DND-41 (cell line): ENCODE measurements at regions not wholly inside any gene's neighbourhood (a gene's known extent, or its start where the extent isn't known, plus 50 kb on each side); places are given as distances from the start of the nearest gene placed in this dataset.

ENCODE experiments used
- ATAC-seq: fragments of 200-7000 bp; cut with Tn5 transposase; 3 replicates; pipeline ENCODE4 v1.9.1; 2021; ENCODE audit warnings: low read depth; ENCODE audit not compliant: insufficient read depth
- DNase-seq: peaks from one replicate; pipeline ENCODE4 v3.0.0-alpha.2; 2020
- H2AFZ ChIP-seq: 2 replicates; pipeline ENCODE4 v1.6.0; 2012; ENCODE audit warnings: low read depth, low read length
- H3K27ac ChIP-seq: 2 replicates; pipeline ENCODE4 v1.5.1; 2012; ENCODE audit warnings: low read length, inconsistent platforms
- H3K27me3 ChIP-seq: fragments of 200-600 bp; sonication (generic); 2 replicates; pipeline ENCODE4 v1.6.0; 2012; ENCODE audit warnings: low read length, mild to moderate bottlenecking, inconsistent platforms; ENCODE audit not compliant: insufficient read depth, poor library complexity
- H3K36me3 ChIP-seq: 2 replicates; pipeline ENCODE4 v1.5.1; 2012; ENCODE audit warnings: low read length, inconsistent platforms; ENCODE audit not compliant: insufficient read depth
- H3K4me1 ChIP-seq: 2 replicates; pipeline ENCODE4 v1.5.1; 2012; ENCODE audit warnings: mild to moderate bottlenecking, low read length; ENCODE audit not compliant: insufficient read depth
- H3K4me2 ChIP-seq: 2 replicates; pipeline ENCODE4 v1.6.0; 2012; ENCODE audit warnings: mild to moderate bottlenecking, moderate library complexity, low read length, inconsistent platforms; ENCODE audit not compliant: insufficient read depth
- H3K4me3 ChIP-seq, 2 experiments: fragments of 200-600 bp in 1 of 2; shearing (Covaris generic) in 1 of 2; 2 replicates each; pipeline ENCODE4 v1.5.1; 2012 to 2016; ENCODE audit warnings: inconsistent platforms in 2 of 2, low read length in 2 of 2, mild to moderate bottlenecking in 2 of 2, low read depth in 1 of 2, moderate library complexity in 1 of 2
- H3K79me2 ChIP-seq: 2 replicates; pipeline ENCODE4 v1.6.0; 2012; ENCODE audit warnings: low read length, inconsistent platforms; ENCODE audit not compliant: insufficient read depth
- H3K9ac ChIP-seq: 2 replicates; pipeline ENCODE4 v1.6.0; 2012; ENCODE audit warnings: low read depth, mild to moderate bottlenecking, inconsistent platforms, low read length, moderate library complexity
- H3K9me3 ChIP-seq: 2 replicates; pipeline ENCODE4 v1.5.1; 2012; ENCODE audit warnings: low read length, moderate library complexity, mild to moderate bottlenecking, inconsistent platforms; ENCODE audit not compliant: insufficient read depth, severe bottlenecking
- H4K20me1 ChIP-seq: 2 replicates; pipeline ENCODE4 v1.6.0; 2012; ENCODE audit warnings: low read length; ENCODE audit not compliant: insufficient read depth
- EZH2 ChIP-seq: IDR thresholded peaks from 3 replicates; pipeline ENCODE4 v1.6.1; 2012; ENCODE audit warnings: borderline replicate concordance, low read depth, mild to moderate bottlenecking, moderate library complexity, low read length, inconsistent platforms; ENCODE audit not compliant: severe bottlenecking
- TF ChIP-seq, protein P1 (sequence below): IDR thresholded peaks from 2 replicates; pipeline ENCODE4 v1.5.1; 2012; ENCODE audit warnings: borderline replicate concordance, low read length, moderate library complexity, mild to moderate bottlenecking; ENCODE audit not compliant: poor library complexity, severe bottlenecking; ENCODE audit errors: extremely low read depth

DNA sequence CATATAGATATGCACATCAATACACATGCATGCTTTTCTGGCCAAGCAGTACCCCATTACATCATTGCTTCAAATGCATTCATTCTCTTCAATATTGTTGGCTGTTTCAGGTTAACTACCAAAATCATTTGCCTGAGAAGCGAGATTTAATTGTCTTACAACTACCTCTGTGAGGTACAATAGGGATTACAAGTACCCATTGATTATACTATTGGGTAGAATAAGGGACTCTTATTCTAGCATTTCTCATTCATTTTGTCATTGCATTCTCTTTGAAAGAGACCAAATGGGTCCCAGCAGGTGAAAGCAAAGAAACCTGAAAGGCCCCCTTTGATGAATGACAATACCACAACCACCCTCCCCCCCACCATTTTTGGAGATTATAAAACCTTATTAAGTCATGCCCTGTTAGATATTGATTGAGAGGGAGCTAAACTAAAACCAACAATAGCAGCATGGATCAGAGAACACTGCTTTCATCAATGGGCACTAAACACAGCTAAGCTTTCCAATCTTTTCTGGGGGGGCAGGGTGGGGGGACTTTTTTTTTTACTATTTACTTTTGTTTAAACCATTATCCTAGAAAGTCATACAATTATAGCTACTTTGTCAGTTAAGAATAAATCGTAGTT lies 375.0 kb upstream of the CCNH start:
- Histone ChIP-seq H3K4me3 (no peak overlapping the region), H3K9ac (no peak overlapping the region), H4K20me1 (no peaks in the 10 kb centered on the region), H3K4me2 (no peak overlapping the region), H3K27me3 (peaks cover 3% of the 10 kb centered on the region), H3K9me3 (no peaks in the 10 kb centered on the region), H3K79me2 (no peaks in the 10 kb centered on the region), H3K4me1 (no peaks in the 10 kb centered on the region), H3K36me3 (no peaks in the 10 kb centered on the region), H2AFZ (no peak overlapping the region), H3K27ac (no peak overlapping the region)
- DNase-seq (no peak), ATAC-seq (no peak)
- TF ChIP-seq, protein P1, sequence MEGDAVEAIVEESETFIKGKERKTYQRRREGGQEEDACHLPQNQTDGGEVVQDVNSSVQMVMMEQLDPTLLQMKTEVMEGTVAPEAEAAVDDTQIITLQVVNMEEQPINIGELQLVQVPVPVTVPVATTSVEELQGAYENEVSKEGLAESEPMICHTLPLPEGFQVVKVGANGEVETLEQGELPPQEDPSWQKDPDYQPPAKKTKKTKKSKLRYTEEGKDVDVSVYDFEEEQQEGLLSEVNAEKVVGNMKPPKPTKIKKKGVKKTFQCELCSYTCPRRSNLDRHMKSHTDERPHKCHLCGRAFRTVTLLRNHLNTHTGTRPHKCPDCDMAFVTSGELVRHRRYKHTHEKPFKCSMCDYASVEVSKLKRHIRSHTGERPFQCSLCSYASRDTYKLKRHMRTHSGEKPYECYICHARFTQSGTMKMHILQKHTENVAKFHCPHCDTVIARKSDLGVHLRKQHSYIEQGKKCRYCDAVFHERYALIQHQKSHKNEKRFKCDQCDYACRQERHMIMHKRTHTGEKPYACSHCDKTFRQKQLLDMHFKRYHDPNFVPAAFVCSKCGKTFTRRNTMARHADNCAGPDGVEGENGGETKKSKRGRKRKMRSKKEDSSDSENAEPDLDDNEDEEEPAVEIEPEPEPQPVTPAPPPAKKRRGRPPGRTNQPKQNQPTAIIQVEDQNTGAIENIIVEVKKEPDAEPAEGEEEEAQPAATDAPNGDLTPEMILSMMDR = no peak
- no peak for TF ChIP-seq EZH2

DNA sequence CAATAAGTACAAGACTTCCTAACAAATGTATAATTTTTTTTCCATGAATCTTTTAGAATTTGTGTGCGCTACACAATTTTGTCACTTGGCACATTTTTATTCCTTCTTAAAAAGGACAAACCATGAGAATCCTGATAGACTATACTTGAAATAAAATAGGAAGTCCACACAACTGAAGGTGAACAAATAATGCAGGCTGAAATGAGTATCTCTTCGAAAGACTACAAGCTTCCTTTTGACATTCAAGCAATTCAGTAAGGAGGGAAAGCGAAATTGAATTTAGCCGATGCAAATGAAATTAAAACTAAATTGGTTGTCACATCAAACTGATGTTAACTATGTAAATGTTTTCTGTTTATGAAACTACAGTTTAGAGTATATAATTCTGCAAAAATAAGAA lies 374.4 kb upstream of the CCNH start:
- Histone ChIP-seq H3K79me2 (no peaks in the 10 kb centered on the region), H3K4me2 (no peak overlapping the region), H3K9ac (no peak overlapping the region), H3K27me3 (peaks cover 3% of the 10 kb centered on the region), H3K36me3 (no peaks in the 10 kb centered on the region), H4K20me1 (no peaks in the 10 kb centered on the region), H3K27ac (no peak overlapping the region), H3K4me3 (no peak overlapping the region), H3K9me3 (no peaks in the 10 kb centered on the region), H2AFZ (no peak overlapping the region), H3K4me1 (no peaks in the 10 kb centered on the region)
- no peak for ATAC-seq
- no peak for DNase-seq
- TF ChIP-seq, protein P1 = no peak
- TF ChIP-seq EZH2 = no peak

DNA sequence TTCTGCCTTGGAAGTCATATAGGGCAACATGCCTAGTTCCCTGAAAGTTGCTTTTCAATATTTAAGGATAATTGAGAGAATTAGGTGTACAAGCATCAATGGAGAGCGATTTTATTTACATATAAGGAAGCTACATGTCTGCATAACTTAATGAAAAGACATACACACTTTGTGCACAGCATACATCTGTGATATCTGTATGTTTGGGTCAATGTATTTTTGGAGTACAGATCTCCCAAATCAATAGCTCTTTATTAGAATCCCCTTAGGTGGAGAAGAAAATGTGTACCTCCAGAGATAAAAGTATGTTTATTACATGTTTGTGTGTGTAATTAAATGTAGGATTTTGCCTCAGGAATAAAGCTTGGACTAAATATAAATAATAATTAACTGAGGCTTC lies 373.7 kb upstream of the CCNH start:
- TF ChIP-seq, protein P1 = no peak
- no peak for TF ChIP-seq EZH2
- H3K36me3 ChIP-seq = no peaks in the 10 kb centered on the region
- H3K79me2 ChIP-seq = no peaks in the 10 kb centered on the region
- no peak overlapping the region for H3K4me3 ChIP-seq
- no peak overlapping the region for H3K4me2 ChIP-seq
- DNase-seq (no peak), ATAC-seq (no peak)
- H3K9ac ChIP-seq = no peak overlapping the region
- H3K27me3 ChIP-seq = peaks cover 3% of the 10 kb centered on the region
- no peaks in the 10 kb centered on the region for H3K4me1 ChIP-seq
- H3K9me3 ChIP-seq = no peaks in the 10 kb centered on the region
- H2AFZ ChIP-seq = no peak overlapping the region
- no peak overlapping the region for H3K27ac ChIP-seq
- H4K20me1 ChIP-seq = no peaks in the 10 kb centered on the region
